ENCODE measurements at regions not wholly inside any gene's neighbourhood (a gene's known extent, or its start where the extent isn't known, plus 50 kb on each side); places are given as distances from the start of the nearest gene placed in this dataset.

DNA sequence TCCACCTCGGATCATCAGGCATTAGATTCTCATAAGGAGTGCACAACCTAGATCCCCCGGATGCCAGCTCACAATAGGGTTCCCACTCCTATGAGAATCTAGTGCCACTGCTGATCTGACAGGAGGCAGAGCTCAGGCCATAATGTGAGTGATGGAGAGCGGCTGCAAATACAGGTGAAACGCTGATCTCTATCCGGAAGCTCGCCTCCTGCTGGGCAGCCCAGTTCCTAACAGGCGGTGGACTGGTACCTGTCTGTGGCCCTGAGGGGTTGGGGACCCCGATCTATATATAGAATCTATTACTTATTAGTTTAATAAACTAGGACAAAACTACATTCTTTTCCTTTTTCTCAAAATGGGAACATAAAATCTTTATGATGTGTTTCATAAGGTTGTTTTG lies 741.9 kb downstream of the RFPL4B start:
- TF ChIP-seq, protein P1, sequence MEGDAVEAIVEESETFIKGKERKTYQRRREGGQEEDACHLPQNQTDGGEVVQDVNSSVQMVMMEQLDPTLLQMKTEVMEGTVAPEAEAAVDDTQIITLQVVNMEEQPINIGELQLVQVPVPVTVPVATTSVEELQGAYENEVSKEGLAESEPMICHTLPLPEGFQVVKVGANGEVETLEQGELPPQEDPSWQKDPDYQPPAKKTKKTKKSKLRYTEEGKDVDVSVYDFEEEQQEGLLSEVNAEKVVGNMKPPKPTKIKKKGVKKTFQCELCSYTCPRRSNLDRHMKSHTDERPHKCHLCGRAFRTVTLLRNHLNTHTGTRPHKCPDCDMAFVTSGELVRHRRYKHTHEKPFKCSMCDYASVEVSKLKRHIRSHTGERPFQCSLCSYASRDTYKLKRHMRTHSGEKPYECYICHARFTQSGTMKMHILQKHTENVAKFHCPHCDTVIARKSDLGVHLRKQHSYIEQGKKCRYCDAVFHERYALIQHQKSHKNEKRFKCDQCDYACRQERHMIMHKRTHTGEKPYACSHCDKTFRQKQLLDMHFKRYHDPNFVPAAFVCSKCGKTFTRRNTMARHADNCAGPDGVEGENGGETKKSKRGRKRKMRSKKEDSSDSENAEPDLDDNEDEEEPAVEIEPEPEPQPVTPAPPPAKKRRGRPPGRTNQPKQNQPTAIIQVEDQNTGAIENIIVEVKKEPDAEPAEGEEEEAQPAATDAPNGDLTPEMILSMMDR (IDR thresholded peaks at IDR 0.05; ENCODE audit: low read depth, low read length): no peak
- TF ChIP-seq, protein P2, sequence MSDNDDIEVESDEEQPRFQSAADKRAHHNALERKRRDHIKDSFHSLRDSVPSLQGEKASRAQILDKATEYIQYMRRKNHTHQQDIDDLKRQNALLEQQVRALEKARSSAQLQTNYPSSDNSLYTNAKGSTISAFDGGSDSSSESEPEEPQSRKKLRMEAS (IDR thresholded peaks at IDR 0.05; ENCODE audit: low read depth, low read length): no peak

All from NB4 (cell line).